Stimulated activated CD4-positive, alpha-beta T cell treated with anti-CD3 and anti-CD28 coated beads, TNF-alpha, amount 100 ng/mL, for 24 hours (primary cell): ENCODE measurements at regions not wholly inside any gene's neighbourhood (a gene's known extent, or its start where the extent isn't known, plus 50 kb on each side); places are given as distances from the start of the nearest gene placed in this dataset.

Experiments used
- DNase-seq, 3 experiments: peaks; one replicate each; pipeline ENCODE4 v3.0.0-alpha.2; 2020; ENCODE audit warnings: low read depth in 3 of 3

DNA sequence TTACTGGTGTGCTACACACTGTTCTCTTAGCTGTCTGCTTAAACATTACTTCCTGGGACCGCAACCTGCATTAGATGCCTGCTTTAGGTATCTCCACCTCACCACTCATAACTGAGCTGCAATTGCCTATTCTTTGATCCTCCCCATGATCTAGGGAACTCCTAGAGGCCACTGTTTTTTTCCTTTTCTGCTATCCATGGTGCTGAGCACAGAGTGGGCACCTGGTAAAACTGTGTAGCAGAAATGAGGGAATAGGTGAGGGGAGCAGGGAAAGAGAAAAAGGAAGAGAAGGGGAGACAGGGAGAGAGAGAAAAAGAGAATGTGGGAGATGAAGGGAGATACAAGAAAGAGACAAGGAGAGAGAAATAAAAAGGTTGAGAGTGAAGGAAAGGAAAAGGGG lies 434.9 kb downstream of the ADRA2A start:
- DNase-seq, result no peak

- no peak for DNase-seq
These were observed 438.4 kb downstream of the ADRA2A start for GRCh38 chr10:111515264-111515663.

DNA sequence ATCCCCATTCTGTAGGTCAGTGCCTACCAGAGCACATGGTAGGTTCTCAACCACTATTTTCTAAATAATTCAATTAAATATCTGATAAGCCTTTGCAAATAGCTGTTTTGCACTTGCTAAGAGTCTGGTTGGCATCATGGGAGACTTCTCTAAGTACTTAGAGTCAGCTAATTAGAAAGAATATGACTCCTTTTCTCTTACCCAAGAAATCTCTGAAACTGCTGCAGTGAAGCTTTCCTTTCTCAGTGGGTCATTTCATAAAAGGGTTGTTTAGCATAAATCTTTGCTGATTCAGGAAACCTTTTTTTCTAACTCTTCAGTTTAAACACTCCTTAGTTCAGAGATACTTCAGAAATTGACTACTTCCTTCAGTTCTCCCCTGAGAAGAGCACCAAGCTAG lies 438.9 kb downstream of the ADRA2A start:
- DNase-seq, result no peak

DNA sequence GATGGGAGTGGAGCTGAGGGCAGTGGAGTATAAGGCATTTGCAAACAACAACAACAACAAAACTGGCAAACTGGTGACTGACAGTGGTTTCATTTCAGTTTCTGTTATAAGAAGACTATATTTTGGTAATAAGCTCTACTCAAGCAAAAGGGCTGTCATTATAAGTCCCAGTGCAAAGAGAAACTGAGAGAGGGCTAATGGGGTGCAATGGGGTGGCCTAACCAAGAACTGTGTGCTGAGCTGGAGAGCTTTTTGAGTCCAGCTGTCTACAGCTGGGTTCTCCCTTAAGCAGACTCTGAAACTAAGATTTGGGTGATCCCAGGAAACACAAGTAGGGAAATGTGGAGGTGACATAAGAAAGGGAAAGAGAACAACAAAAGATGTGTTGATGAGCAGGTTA lies 439.3 kb downstream of the ADRA2A start:
- DNase-seq, result no peak

DNA sequence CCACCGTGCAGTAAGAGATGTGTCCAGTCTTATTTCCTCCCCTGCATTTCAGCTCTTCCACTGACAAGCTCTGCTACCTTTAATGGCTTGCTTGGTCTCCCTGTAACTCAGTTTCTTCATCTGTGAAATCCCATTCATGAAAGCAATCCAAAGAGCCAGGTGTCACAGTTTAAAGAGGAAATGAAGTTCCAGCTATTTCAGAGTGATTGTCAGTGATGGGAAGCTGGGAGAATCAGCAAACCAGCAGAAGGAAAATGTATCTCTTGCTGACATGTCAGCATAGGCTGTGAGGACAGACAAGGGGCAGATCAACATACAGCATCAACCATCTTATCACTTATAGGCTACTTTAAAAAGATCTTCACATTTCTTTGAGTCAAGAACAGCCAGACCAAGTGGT lies 445.3 kb downstream of the ADRA2A start:
- DNase-seq, result no peak

DNA sequence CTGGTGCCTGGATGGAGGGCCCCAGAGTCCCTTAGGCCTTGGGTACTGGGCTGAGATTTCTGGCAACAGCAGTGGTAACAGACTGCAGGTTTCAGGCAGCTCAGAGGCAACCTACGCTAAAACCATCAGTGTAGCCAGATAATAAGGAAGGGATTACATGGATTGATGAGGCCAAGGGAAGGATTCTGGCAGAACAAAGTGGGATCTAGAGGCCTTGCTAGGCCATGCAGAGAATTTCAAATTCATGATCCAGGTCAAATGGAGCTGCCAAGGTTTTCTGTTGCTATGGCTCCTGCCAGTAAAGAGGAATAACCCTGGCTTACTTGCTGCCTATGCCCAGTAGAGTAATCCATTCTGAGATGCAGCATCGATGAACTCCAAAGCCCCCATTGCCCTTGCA lies 445.7 kb downstream of the ADRA2A start:
- DNase-seq, result no peak

- DNase-seq, result no peak
These were observed 446.2 kb downstream of the ADRA2A start for GRCh38 chr10:111523016-111523415.

DNA sequence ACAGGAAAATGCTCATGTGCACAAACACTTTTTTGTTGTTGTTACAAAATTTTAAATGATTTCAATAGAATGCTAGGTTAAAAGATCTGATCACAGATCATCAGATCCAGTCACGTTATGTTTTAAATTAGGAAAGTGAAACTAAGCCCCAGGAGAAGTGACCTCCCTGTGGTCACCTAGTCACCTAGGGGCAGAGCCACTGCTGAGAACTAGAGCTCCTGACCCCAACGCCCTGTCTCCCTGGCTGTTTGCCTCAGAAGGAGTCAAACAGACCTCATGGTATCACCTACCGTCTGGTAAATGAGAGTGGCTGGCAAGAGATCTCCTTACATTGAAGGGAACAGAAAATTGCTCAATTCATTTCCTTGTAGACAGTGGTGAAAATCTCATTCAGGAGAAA lies 447.3 kb downstream of the ADRA2A start:
- DNase-seq, result no peak

DNA sequence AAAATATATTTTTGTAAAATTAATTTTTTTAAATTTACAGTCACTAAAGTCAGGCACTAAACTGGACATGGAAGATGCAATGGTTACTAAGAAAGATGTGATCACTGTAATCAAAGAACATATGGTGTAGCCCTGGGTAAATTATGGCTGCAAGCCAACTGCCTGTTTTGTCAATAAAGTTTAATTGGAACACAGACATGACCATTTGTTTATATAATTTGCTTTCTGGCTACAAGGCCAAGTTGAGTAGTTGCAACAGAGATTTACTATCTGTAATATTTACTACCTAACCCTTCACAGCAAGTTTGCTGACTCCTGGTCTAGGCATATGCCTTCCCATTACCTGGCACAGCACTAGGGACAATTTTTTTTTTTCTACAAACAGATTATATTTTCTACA lies 448.9 kb downstream of the ADRA2A start:
- no peak for DNase-seq

- DNase-seq, result no peak
These were observed 454.9 kb downstream of the ADRA2A start for GRCh38 chr10:111531690-111532089.

- DNase-seq, result no peak
These were observed 455.3 kb downstream of the ADRA2A start for GRCh38 chr10:111532139-111532538.

DNA sequence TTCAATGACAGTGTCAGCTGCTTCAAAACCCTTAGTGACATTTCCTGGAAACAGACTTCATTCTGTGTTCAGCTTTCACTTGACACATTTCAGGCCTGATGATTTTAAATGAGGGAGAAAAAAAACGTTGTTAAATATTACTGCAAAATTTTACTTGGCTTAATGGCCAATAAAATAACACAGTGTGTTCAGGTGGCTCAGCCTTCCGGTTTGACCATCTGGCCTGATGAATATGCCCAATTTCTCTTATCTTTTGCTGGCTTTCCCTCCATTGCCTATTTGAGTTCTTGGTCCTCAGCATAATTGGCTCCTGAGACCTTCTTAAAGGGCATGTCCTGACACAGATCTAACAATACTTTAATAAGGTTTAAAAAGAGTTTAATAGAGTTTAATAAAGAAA lies 462.4 kb downstream of the ADRA2A start:
- no peak for DNase-seq

DNA sequence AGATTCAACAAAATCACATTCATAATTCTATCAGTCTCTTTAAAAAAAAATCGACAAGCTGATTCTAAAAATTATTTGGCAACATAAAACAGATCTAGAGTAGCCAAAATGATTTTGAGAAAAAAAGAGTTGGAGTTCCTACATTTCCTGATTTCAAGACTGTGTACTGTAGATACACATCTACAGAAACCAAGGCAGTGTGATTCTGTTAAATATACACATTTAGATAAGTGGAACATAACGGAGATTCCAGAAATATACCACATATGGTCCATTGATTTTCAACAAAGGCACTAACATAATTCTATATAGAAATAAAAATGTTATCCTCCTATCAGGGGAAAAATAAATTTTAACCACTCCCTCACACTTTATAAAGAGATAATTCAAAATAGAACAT lies 467.0 kb downstream of the ADRA2A start:
- no peak for DNase-seq

- no peak for DNase-seq
These were observed 469.2 kb downstream of the ADRA2A start for GRCh38 chr10:111545861-111546605.

GRCh38 chr10:111548084-111548726 lies 471.4 kb downstream of the ADRA2A start:
- no peak for DNase-seq

DNA sequence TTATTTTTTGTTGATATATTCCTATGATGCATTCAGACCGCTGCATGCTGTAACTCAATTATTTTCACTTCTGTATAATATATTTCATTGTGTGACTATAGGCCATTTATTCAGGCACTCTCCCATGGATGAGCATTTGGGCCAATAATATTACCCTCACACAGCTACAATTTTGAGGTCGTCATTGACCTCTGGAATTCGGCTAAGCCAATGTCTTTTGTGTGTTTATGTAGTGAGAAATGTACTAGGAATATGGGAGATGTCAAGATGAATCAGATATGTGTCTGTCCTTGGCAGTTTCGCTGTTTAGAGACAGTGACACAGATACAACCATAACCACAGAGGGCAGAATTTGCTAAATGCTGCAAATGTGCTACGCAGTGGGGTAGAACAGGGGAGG lies 474.2 kb downstream of the ADRA2A start:
- no peak for DNase-seq

- no peak for DNase-seq
These were observed 479.8 kb downstream of the ADRA2A start for GRCh38 chr10:111556666-111557065.

- DNase-seq, result no peak
These were observed 481.4 kb downstream of the ADRA2A start for GRCh38 chr10:111558211-111558610.

- no peak for DNase-seq
These were observed 483.2 kb downstream of the ADRA2A start for GRCh38 chr10:111560027-111560426.

- DNase-seq, result no peak
These were observed 484.3 kb downstream of the ADRA2A start for GRCh38 chr10:111561124-111561523.

GRCh38 chr10:111565542-111565941 lies 488.7 kb downstream of the ADRA2A start:
- DNase-seq, result no peak

DNA sequence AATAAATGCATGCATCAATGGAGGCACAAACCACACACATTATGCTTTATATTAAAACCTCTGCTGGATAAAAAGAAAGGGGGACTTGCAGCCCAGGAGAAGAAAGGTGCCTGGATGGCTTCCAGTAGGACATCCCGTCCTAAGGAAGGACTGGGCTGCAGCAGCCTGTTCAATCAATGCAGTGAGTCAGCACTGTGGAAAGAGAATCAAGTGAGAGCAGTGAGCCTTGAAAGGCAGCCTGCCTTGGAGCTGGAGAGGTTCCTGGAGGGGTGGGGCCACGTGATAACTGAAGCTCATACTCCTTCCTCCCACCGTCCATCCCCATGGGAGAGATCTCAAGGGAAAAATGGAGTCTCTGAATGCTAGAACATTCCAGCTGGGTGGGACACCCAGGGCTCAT lies 501.2 kb downstream of the ADRA2A start:
- no peak for DNase-seq

DNA sequence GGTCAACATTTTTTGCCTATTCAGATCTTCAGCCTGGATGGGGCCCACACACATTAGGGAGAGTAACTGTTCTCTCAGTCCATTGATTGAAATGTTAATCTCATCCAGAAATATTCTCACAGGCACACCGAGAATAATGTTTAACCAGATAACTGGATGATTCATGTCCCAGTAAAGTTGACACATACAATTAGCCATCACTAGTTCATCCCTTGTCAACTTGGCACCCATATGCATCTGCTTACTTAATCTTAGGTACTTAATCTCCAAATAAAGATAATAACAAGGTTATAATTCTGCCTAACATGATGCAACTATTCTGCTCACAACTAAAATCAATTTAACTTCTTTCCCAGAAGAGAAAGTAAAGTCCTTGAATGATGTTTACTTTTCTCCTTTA lies 502.6 kb downstream of the ADRA2A start:
- DNase-seq, result no peak

- no peak for DNase-seq
These were observed 513.9 kb downstream of the ADRA2A start for GRCh38 chr10:111590703-111591102.
